ENCODE measurements at regions not wholly inside any gene's neighbourhood (a gene's known extent, or its start where the extent isn't known, plus 50 kb on each side); places are given as distances from the start of the nearest gene placed in this dataset.

DNA sequence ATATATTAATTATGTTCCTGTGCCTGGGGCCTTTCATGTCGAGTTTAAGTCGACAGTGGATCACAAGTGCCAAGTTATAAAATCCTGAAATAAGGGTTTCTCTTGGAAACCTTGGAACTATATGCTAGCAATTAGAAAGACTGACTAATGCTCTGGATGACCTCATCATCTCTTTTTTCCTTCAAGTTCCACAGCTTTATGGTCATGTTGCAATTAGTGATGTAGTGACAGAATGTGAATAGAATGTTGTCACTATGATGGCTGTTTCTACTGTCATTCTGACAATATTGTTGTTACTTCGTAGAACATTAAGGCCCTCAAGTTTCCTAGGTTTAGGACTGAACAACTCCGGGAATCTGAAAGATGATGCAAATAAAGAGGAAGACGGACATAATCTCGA is 368.0 kb upstream of the SEMA6A start:
- WGBS, result 63% methylated on average over 6 of the region's 6 CpGs

DNA sequence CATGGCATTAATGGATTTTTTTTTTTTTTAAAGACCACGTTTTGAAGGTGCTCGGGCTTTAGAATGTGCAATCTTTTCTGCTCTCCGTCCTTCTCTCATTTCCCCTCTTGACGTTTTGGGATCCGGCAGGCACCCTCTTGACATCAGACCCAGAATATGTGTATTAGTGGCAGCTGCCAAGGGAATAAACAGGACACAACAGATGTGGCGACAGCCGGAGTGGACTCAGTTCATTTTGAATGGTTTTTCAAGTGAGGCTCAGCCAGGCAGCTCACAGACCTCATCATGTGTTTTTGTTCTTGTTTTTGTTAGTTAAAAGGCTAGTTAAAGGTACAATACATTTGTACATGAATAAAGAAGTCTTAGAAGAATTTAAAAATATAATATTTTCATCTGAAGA is 365.0 kb upstream of the SEMA6A start:
- intact Hi-C loops (cut with DNase I), result no loop called here
- 95% methylated on average over 7 of the region's 7 CpGs for WGBS
- H3K4me1 ChIP-seq (replicated peaks), result no peaks in the 10 kb centered on the region
- no peaks in the 10 kb centered on the region for H3K36me3 ChIP-seq
- no peak for DNase-seq (ENCODE audit: low spot score)
- no peaks in the 10 kb centered on the region for H3K27me3 ChIP-seq (replicated peaks; ENCODE audit: insufficient read depth)
- H3K4me3 ChIP-seq, result no peak overlapping the region
- H3K9me3 ChIP-seq, result no peaks in the 10 kb centered on the region
- no peak overlapping the region for H3K27ac ChIP-seq
- TF ChIP-seq, protein P1, sequence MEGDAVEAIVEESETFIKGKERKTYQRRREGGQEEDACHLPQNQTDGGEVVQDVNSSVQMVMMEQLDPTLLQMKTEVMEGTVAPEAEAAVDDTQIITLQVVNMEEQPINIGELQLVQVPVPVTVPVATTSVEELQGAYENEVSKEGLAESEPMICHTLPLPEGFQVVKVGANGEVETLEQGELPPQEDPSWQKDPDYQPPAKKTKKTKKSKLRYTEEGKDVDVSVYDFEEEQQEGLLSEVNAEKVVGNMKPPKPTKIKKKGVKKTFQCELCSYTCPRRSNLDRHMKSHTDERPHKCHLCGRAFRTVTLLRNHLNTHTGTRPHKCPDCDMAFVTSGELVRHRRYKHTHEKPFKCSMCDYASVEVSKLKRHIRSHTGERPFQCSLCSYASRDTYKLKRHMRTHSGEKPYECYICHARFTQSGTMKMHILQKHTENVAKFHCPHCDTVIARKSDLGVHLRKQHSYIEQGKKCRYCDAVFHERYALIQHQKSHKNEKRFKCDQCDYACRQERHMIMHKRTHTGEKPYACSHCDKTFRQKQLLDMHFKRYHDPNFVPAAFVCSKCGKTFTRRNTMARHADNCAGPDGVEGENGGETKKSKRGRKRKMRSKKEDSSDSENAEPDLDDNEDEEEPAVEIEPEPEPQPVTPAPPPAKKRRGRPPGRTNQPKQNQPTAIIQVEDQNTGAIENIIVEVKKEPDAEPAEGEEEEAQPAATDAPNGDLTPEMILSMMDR (IDR thresholded peaks at IDR 0.05), result no peak

More for the DNA sequence above, 368.0 kb upstream of the SEMA6A start:
- intact Hi-C loops (cut with DNase I), result no loop called here
- no peaks in the 10 kb centered on the region for H3K27me3 ChIP-seq (replicated peaks; ENCODE audit: insufficient read depth)
- no peaks in the 10 kb centered on the region for H3K9me3 ChIP-seq
- no peak overlapping the region for H3K27ac ChIP-seq
- DNase-seq (ENCODE audit: low spot score), result no peak
- no peaks in the 10 kb centered on the region for H3K36me3 ChIP-seq
- no peak for TF ChIP-seq POLR2AphosphoS5 (IDR thresholded peaks at IDR 0.05)
- TF ChIP-seq POLR2A (IDR thresholded peaks at IDR 0.05), result no peak
- TF ChIP-seq, protein P1 (IDR thresholded peaks at IDR 0.05), result no peak
- H3K4me3 ChIP-seq, result no peak overlapping the region
- H3K4me1 ChIP-seq (replicated peaks), result no peaks in the 10 kb centered on the region

DNA sequence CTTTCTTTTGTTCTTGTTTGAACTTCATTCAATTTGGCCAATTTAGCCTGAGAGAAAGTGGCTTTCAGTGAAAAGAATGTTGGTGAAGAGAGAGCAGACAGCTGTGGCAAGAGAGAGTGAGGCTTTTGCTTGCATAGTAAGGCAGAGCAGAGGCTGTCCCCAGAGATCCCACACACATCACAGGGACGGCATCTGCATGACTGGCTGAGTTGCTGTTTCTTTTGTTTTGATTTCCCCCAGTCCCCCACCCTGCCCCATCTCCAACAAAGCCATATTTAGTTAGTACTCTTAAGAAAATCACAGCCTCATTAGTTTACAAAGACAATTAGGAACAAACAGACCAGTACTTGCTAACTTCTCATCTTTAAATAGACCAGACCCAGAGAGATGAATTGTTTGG is 363.9 kb upstream of the SEMA6A start:
- no peak overlapping the region for H3K4me3 ChIP-seq
- no peaks in the 10 kb centered on the region for H3K36me3 ChIP-seq
- intact Hi-C loops (cut with DNase I), result no loop called here
- WGBS, result 33% methylated on average over 1 of the region's 1 CpG
- no peak for DNase-seq (ENCODE audit: low spot score)
- no peaks in the 10 kb centered on the region for H3K27me3 ChIP-seq (replicated peaks; ENCODE audit: insufficient read depth)
- TF ChIP-seq POLR2A (IDR thresholded peaks at IDR 0.05), result no peak
- no peak for TF ChIP-seq POLR2AphosphoS5 (IDR thresholded peaks at IDR 0.05)
- TF ChIP-seq, protein P1 (IDR thresholded peaks at IDR 0.05), result no peak
- H3K27ac ChIP-seq, result no peak overlapping the region
- no peaks in the 10 kb centered on the region for H3K9me3 ChIP-seq
- no peaks in the 10 kb centered on the region for H3K4me1 ChIP-seq (replicated peaks)

DNA sequence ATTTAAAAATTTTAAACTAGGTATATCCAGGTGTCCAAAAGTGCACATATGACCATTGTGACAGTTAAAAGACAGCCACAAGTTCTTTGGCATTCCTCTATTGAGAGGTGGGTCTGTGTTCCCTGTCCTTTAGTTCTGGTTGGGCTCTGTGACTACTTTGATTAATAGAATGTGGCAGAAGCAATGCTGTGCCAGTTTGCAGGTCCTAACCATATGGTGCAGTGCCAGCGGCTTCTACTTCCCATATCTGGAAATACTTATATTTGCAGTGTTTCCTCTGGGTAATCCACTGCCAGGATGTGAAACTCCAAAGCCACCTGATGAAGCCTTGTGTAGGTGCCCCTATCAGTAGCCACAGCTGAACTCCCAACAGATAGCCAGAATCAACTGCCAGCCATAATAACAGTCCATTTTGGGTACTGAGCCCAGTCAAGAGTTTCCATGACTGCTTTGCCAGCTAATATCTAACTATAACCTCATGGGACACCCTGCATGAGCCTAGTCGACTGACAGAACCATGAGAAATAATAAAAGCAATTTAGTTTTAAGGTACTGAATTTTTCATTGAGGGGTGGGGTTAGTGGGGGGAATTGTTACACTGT is 361.0 kb upstream of the SEMA6A start:
- no peaks in the 10 kb centered on the region for H3K27me3 ChIP-seq (replicated peaks; ENCODE audit: insufficient read depth)
- H3K4me1 ChIP-seq (replicated peaks), result no peaks in the 10 kb centered on the region
- intact Hi-C loops (cut with DNase I), result no loop called here
- WGBS, result 90% methylated on average over 2 of the region's 2 CpGs
- H3K9me3 ChIP-seq, result no peaks in the 10 kb centered on the region
- no peak overlapping the region for H3K4me3 ChIP-seq
- no peaks in the 10 kb centered on the region for H3K36me3 ChIP-seq
- H3K27ac ChIP-seq, result no peak overlapping the region
- DNase-seq (ENCODE audit: low spot score), result no peak
- no peak for TF ChIP-seq POLR2AphosphoS5 (IDR thresholded peaks at IDR 0.05)
- TF ChIP-seq POLR2A (IDR thresholded peaks at IDR 0.05), result no peak

DNA sequence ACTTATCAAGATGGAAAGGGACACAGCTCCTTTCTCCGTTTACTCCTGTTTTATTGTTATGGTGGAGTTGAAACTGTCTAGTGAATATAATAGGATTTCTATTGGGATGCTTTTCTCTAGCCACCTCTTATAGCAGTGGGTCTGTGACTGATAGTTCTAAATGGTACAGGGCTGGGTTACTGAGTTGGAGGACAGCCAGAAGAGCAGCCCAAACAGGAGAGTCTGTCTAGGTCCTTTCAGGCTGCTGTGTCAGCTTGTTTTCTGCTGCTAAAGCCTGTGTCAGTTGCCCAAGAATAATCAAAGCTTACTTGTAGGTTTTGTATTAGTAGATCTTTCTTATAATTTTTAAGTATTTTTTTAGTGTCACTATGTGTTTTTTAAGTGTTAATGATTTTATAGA is 356.0 kb upstream of the SEMA6A start:
- TF ChIP-seq, protein P1 (IDR thresholded peaks at IDR 0.05), result no peak
- TF ChIP-seq POLR2A (IDR thresholded peaks at IDR 0.05), result no peak
- TF ChIP-seq POLR2AphosphoS5 (IDR thresholded peaks at IDR 0.05), result no peak
- Histone ChIP-seq H3K27me3 (replicated peaks; ENCODE audit: insufficient read depth) (no peaks in the 10 kb centered on the region), H3K4me1 (replicated peaks) (no peaks in the 10 kb centered on the region), H3K27ac (no peak overlapping the region), H3K36me3 (no peaks in the 10 kb centered on the region), H3K9me3 (no peaks in the 10 kb centered on the region), H3K4me3 (no peak overlapping the region)
- WGBS, result 64% methylated on average over 1 of the region's 1 CpG
- intact Hi-C loops (cut with DNase I), result no loop called here
- no peak for DNase-seq (ENCODE audit: low spot score)
